MV-4-11 (cell line): ENCODE measurements at regions not wholly inside any gene's neighbourhood (a gene's known extent, or its start where the extent isn't known, plus 50 kb on each side); places are given as distances from the start of the nearest gene placed in this dataset.

Experiments
- DNase-seq: peaks from one replicate; lab custom pipeline; 2025; lab: John Stamatoyannopoulos, UW

DNA sequence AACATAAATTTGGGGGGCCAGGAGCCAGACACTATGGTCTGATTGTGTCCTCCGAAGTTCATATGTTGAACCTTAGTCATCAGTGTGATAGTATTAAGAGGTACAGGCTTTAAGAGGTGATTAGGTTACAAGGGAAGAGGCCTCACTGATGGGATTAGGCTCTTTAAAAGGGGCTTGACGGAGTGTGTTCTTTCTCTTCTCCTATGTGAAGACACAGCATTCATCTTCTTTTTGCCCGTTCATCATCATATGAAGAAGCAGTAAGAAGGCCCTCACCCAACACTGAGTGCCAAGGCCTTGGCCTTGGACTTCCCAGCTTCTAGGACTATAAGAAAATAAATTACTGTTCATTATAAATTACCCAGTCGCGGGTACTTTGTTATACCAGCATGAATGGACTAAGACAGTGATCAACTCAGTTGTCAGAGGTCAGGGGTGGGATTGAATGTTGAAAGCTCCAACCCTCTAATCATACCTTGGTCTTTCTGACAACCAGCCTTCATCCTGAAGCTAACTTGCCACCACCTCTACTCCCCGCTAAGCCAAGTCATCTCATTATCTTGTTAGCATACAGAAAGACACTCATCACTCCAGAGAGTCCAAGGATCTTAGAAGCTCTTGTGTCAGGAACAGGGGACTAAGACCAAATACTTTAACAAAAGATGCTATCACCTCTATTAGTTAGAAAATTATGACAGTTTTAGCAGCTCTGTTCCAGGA lies 543.4 kb upstream of the DIPK2B start:
- no peak for DNase-seq

- peak; percentile 39 for DNase-seq
Measured at GRCh38 chrX:45743081-45743533, 542.4 kb upstream of the DIPK2B start.

- no peak for DNase-seq
Measured at GRCh38 chrX:45740291-45740690, 539.6 kb upstream of the DIPK2B start.

- peak; percentile 4 for DNase-seq
Measured at GRCh38 chrX:45735571-45735970, 534.9 kb upstream of the DIPK2B start.

DNA sequence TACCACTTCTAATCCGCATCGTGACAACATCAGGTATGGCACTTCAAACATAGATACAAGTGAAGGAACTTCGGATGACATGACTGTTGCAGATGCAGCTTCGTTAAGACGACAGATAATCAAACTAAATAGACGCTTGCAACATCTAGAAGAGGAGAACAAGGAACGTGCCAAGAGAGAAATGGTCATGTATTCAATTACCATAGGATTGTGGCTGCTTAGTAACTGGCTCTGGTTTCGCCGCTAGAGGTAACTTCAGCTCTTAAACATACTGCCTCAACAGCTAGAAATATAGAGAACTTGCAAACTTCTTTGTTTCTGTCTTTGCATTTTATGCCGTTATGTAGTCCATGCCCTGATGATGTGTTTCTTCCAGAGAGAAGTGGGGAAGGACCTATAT lies 530.8 kb upstream of the DIPK2B start:
- no peak for DNase-seq

- no peak for DNase-seq
Measured at GRCh38 chrX:45727761-45728160, 527.1 kb upstream of the DIPK2B start.

DNA sequence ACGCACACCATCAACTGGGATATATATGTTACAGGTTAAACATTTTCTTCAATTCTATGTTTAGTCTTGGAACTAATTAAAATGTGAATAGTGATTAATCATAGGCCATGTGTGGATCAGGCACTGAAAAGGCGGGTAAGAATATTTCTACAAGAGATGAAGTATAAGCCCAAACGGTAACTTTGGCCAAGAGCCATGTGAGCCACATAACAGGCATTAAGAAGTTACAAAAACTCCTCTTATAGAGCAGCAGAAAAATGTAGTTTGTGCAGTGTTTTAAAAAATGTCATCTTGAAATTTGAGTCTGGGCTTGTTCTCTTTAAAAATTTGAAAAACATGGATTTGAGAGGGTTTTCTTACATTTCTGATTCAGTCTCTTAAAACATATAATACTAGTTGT lies 521.8 kb upstream of the DIPK2B start:
- no peak for DNase-seq

DNA sequence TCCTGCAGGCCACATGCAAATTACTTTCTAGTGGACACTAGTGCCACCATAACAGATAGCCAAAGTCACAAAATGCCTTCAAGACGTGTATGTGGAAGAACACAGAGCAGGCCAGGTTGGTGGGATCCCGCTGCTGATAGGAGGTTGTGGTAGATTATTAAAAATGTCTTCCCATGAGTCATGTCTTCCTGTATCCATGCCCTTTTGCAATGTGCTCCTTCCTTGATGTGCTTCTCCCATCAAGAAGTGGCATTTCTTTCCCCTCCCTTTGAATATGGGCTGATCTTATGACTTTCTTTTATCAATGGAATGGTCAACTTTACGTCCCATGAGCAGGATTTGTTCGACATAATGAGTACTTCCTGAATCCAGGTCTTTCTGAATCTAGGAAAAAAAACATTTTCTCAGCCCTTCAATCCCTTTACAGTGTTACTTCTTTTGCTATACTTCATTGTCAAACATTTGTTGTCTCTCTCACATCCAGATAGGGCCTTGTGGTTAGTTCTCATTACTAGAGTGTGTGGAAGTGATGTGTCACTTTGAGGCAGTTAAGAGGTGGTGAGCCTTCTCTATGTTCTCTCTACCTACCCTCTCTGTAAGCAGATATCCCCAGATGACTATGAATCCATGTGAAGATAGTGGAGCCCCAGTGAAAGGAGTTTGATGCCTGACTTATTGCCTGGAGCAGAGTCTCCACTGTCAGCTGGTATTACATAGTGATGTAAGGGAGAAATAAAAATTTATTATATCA lies 519.2 kb upstream of the DIPK2B start:
- peak; percentile 2 for DNase-seq

- no peak for DNase-seq
Measured at GRCh38 chrX:45718676-45719075, 518.0 kb upstream of the DIPK2B start.

DNA sequence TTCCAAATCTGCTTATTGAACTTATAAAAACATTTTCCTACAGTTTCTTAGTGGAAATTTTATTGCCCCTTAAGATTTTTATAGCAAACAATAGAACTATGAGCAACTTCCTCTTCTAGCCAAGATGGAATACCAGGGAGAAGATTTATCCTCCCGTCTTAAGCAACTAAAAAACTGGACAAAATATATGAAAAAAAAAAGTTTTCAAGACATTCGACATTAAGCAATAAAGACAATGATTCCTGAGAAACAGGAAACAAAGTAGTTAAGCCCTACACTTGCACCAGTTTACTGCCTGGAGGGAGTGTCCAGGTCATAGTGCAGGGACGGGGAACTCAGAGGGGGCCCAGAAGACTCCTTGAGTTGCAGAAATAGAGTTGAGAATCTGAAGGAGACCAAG lies 516.1 kb upstream of the DIPK2B start:
- no peak for DNase-seq

DNA sequence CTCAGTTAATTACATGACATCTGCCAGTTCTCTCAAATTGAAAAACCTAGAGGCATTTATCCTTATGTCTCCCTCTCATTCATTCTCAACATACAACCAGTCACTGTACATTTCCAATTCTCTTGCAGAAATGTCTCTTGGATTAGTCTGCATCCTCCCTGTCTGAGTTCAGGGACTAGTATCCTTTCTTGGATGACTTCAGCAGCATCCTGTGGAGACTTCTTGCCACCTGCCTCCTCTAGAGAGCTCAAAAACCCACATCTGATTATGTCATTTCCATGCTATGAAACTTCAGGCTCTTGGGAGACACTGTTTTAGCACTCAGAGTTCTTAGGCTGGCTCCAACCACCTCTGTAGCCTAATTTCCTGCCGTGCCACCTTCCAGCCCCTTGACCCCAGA lies 515.1 kb upstream of the DIPK2B start:
- DNase-seq, result no peak

GRCh38 chrX:45714866-45715265 lies 514.2 kb upstream of the DIPK2B start:
- DNase-seq, result peak; percentile 85

- DNase-seq, result no peak
Measured at GRCh38 chrX:45712067-45712466, 511.4 kb upstream of the DIPK2B start.

DNA sequence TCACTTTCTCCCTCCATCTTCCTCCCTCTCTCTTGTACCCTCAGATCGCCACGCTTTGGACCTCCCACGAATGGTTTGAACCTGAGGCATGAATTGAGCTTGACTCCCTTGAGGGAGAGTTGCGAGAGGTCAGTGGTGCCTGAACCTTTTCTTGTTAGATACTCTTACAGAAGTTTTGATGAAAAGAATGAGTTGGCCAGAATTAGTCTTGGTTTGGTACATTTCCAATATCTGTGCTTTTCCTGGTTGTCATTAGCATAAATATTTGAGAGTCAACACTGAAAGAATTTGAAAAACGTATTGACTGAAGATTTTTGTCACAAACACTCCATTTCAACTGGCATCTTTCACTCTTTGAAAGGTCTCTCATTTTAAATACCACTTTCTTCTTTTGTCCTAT lies 510.6 kb upstream of the DIPK2B start:
- DNase-seq, result no peak

DNA sequence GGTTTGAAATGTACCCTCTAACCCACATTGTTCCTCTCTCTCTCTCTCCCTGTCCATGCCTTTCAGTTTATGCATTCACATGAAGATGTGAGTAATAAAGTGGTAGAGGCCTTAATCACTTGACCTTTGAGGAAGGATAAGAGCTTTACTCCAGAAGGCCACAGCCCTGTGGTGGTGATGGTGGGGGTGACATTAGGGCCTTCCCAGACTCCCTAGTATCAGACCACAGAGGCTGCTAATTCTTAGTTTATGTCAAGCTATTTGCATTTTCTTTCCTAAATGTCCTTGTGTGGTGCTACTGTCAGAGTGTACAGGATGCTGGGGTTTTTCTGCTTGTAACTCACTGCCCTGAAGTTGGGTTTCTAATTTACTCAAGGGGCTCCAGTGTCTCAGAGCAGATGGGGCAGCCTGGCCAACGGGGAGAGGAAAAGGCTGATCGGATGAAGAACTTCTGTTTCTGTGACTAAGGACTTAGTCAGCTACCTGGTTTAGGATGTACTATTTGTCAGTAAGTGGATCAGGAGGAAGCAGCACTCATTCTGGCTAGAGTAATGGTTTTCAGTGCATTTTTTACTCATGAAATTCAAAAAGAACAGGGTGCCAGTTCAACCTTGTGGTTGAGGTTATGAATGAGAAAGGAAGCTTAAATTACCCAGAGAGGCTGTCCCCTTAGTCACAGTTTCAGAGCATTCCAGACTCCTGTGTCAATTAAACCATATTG lies 509.6 kb upstream of the DIPK2B start:
- DNase-seq, result peak; percentile 22

GRCh38 chrX:45709381-45709780 lies 508.7 kb upstream of the DIPK2B start:
- DNase-seq, result no peak

DNA sequence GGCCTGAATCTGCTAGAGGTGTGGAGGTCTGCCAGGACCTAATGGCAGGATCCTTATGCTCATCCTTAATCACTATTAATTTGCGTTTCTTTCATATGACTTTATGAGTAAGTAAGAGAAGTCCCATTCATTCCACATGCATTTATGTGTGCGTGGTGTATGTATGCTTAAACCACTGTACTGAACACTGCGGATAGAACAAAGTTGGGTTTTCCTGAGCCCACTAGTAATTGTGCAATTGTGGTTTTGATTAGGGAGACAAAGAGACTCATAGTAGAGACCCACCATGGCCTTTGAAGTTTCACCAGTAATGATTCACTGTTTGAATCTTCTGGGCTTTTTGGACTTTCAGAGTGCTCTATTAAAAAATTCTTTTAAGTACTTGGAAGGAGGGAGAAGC lies 498.5 kb upstream of the DIPK2B start:
- no peak for DNase-seq

GRCh38 chrX:45697591-45697990 lies 496.9 kb upstream of the DIPK2B start:
- no peak for DNase-seq

GRCh38 chrX:45696736-45697135 lies 496.1 kb upstream of the DIPK2B start:
- DNase-seq, result no peak

- no peak for DNase-seq
Measured at GRCh38 chrX:45689971-45690370, 489.3 kb upstream of the DIPK2B start.

DNA sequence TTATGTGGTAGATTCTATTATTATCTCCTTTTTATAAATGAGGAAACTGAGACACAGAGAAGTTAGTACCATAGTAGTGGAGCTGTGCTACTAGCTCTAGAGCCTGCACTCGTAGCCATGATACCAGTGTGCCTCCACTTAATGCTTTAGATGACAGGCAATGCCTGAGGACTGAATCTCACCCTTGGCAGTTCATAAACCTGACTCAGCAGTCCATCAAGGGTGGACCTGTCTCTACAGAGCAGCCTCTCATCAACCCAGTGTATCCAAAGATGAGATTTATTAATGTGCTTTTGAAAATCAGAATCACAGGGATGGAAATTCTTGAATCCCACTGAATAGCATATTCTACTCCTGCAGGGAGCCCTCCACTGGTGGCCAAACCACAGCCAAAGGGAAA lies 483.2 kb upstream of the DIPK2B start:
- no peak for DNase-seq

GRCh38 chrX:45681891-45682290 lies 481.2 kb upstream of the DIPK2B start:
- DNase-seq, result no peak
